GM18505 (cell line): ENCODE measurements at regions not wholly inside any gene's neighbourhood (a gene's known extent, or its start where the extent isn't known, plus 50 kb on each side); places are given as distances from the start of the nearest gene placed in this dataset.

Experiments
- ATAC-seq: cut with Tn5 transposase; IDR thresholded peaks from one replicate; pipeline ENCODE4 v1.9.1; 2021; ENCODE audit not compliant: unreplicated experiment
- POLR2A ChIP-seq: IDR thresholded peaks from 4 replicates; pipeline ENCODE4 v1.6.1; 2011; ENCODE audit warnings: borderline replicate concordance; ENCODE audit not compliant: insufficient read depth, insufficient read length; ENCODE audit errors: extremely low read depth

DNA sequence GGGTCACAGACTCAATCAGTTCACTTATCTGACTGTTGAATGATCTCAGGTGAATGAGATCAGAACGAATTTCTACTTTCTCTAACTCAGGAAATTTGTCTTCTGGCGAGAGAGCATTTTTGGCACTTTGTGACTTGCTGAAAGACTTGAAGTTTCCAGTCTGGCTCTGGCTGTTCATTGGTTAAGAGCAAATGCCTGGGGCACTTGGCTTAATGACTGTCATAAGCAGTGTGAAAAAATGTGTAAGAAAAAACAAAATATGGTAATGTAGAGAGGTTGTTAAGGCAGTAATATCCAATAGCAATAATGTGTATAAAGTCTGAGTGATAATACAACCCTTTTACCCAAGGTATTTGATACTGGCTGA lies 71.3 kb upstream of the PGRMC2 start:
- no peak for TF ChIP-seq POLR2A
- ATAC-seq: no peak

DNA sequence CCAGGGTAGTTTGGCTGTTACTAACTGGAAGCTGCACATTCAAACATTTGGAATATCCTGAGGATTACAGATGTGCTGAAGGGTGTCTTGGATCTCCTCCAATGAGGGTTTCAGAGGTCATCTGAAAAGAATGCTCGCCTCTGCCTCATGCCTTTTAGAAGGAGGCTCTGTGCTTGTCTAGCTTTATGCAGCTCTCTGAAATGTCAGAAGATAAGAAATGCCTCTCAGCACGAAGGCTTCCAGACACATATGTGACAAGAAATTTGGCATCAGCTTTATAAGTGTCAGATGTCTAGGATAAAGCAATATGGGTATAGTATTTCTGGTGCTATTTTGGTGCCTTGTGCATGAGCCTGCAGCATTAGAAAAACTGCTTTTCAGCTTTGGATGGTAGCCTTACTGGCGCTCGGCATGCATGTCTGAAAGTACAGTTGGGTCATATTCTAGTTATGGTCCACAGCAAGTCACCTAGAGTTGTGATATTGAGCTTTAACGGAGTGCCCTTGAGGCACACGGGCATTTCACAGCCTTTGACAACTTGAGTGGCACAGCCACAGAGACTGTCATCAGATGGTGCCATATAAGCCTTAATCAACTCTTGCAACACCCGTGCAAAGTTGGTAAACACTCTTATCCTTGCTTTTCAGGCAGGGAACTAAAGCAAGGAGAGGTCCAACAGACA lies 70.8 kb upstream of the PGRMC2 start:
- TF ChIP-seq POLR2A: no peak
- no peak for ATAC-seq

- ATAC-seq: no peak
- TF ChIP-seq POLR2A: no peak
Measured at GRCh38 chr4:128357286-128357685, 69.7 kb upstream of the PGRMC2 start.

GRCh38 chr4:128355305-128355704 lies 67.7 kb upstream of the PGRMC2 start:
- ATAC-seq: no peak

DNA sequence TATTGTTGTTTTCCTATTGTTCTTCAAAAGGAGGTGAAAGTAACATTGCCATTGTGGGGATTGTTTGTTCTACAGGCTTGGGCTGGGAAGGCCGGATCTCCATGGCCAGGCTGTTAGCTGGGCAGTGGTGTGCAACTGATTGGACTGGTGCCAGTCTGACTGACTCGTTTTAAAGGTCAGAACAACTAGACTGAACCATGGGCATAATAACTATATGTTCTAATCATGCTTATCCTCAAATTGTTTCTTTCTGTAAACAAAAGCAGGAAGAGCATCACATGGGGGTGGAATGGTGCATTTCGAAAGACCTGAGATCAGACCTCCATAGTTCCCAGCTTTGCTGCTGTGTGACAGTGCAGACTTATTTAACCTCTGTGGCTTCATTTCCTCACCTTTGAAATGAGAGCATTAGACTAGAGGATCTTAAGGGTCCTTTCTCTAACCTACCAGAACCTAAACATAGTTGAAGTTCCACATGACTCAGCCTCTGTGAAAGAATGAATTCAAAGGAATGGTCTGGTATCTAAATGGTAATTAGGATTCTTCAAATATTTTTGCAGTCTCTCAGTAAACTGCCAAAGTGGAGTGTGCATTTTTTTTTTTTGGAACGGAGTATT lies 66.7 kb upstream of the PGRMC2 start:
- no peak for ATAC-seq
- TF ChIP-seq POLR2A: no peak

More at GRCh38 chr4:128355305-128355704, 67.7 kb upstream of the PGRMC2 start:
- no peak for TF ChIP-seq POLR2A

DNA sequence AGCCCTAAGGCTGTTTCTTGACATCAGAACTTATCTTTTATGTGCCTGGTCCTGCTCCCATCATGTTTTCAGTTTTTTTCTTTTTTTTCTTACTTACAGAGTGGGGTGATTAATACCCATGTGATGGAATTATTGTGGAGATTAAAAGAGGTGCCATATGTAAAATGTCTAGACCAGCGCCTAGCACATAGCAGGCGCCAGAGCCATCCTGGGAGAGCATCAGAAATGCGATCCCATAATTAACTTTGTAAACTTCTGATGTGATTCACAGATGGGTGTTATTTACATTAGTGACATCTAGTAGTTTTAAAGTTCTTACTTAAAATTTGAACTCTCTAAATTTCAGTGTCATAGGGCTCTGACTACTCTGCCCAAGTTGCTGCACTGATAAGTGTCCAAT lies 66.2 kb upstream of the PGRMC2 start:
- ATAC-seq: no peak
- no peak for TF ChIP-seq POLR2A

DNA sequence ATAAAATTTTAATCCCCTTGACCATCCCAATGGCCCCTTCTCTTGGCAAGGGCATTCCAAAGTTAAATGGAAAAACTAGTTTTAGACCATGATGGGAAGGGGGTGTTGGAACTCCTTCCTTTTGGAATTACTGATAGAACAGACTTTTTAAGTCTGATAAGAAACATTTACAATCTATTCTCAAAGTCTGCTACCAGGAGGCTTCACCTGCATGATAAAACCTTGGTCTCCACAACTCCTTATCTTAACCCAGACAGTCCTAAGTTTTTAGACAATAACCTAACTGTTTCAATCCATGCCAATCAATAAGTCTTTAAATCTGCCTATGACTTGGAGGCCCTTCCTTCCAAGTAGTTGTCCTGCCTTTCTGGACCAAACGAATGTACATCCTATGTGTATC lies 63.9 kb upstream of the PGRMC2 start:
- ATAC-seq: no peak
- no peak for TF ChIP-seq POLR2A

- ATAC-seq: no peak
- TF ChIP-seq POLR2A: no peak
Measured at GRCh38 chr4:128350449-128351045, 62.9 kb upstream of the PGRMC2 start.

DNA sequence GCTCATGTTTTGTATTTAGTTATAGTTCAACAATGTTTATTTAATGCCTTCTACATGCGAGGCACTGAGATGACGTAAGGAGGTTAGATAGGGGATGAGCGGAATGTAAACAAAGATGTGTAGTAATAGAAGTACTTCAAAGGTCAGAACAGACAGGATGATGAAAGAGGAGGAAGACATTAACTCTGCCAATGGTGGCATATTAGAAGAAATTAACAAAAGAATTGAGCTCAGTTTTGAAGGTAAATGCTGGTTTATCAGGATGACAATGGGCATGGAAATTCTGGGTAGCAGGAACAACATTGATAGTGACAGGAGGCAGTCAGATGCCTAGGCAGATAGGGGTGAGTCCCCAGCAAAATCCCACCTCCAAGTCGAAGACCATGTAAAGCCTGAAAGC lies 62.3 kb upstream of the PGRMC2 start:
- TF ChIP-seq POLR2A: no peak
- ATAC-seq: no peak

GRCh38 chr4:128347930-128348660 lies 60.5 kb upstream of the PGRMC2 start:
- no peak for TF ChIP-seq POLR2A
- no peak for ATAC-seq

- no peak for TF ChIP-seq POLR2A
- no peak for ATAC-seq
Measured at GRCh38 chr4:128347175-128347868, 59.7 kb upstream of the PGRMC2 start.

DNA sequence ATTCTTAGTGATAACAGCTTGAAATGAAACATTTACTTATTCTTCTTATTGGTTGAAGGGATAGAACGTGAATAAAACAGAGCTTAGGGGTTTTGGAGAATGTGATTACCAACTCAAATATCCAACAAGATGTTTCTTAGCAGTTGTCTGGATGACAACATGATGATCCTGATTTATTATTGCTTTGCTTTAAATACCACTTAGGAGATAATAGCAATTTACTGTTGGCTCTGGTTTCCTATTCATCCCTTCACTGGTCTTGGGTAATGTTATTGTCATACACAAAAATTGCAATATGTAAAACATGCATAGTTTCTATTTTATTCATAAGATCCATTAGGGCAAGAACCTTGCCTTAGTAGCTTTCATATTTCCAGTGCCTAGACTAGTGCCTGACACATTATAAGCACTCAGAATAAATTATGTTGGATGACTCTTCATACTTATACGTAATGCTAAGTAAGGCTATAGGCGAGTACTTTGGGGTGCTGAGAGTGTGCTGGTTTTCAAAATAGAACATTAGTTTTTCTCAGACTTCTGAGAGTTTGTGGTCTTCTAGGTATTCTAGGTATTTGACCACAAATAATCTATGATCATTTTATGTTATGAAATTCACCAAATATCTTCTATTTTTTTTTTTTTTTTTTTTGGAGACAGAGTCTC lies 58.6 kb upstream of the PGRMC2 start:
- ATAC-seq: no peak
- no peak for TF ChIP-seq POLR2A

DNA sequence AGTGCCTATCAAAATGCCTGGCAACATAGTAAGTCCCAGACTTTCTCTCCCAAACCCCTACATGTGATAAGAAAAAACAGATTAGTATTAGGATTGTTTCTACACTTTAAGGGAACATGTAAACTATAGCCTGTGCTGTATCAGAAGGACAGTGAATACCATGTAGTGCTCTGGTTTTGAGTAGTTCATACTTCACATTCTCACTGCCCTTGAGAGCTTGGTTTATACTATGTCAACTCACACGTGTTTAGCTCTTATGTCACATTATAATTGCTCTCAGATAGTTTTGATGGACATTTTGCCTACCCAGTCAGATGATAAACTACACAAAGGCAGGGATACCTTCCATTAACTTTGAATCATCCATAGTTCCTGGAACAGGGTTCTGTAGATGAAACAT lies 58.0 kb upstream of the PGRMC2 start:
- no peak for TF ChIP-seq POLR2A
- ATAC-seq: no peak
